ENCODE measurements at regions not wholly inside any gene's neighbourhood (a gene's known extent, or its start where the extent isn't known, plus 50 kb on each side); places are given as distances from the start of the nearest gene placed in this dataset.
A peak's percentile ranks its signal among the peaks of the same experiment; 100 is the strongest.

DNA sequence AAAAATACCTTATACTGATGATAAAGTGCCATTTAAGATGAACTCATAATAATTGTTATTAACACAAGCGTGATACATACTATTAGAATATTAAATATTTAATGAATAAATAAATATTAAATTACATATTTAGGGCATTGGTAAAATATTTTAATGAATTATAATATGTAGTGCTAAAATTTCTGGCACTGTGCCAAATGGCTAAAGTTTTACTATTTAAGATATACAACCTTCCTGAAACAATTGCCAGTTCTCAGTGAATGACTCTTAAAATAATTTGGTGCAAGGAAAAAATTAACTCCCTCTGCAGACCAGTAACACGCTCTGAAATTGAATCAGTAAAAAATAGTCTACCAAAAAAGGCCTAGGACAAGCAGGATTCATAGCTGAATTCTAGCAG is 428.9 kb upstream of the ATXN7L3B start:
- H3K9me3 ChIP-seq = no peaks in the 10 kb centered on the region
- WGBS, 2 donors = 80 to 81% methylated on average over 2 of the region's 2 CpGs
- no peak for ATAC-seq (ENCODE audit: low FRiP score in 2 of 2)
- no peaks in the 10 kb centered on the region for H3K36me3 ChIP-seq
- H3K27me3 ChIP-seq = no peaks in the 10 kb centered on the region
- DNase-seq = no peak
- no peak for TF ChIP-seq EP300 (IDR thresholded peaks at IDR 0.05)
- TF ChIP-seq, protein P1, sequence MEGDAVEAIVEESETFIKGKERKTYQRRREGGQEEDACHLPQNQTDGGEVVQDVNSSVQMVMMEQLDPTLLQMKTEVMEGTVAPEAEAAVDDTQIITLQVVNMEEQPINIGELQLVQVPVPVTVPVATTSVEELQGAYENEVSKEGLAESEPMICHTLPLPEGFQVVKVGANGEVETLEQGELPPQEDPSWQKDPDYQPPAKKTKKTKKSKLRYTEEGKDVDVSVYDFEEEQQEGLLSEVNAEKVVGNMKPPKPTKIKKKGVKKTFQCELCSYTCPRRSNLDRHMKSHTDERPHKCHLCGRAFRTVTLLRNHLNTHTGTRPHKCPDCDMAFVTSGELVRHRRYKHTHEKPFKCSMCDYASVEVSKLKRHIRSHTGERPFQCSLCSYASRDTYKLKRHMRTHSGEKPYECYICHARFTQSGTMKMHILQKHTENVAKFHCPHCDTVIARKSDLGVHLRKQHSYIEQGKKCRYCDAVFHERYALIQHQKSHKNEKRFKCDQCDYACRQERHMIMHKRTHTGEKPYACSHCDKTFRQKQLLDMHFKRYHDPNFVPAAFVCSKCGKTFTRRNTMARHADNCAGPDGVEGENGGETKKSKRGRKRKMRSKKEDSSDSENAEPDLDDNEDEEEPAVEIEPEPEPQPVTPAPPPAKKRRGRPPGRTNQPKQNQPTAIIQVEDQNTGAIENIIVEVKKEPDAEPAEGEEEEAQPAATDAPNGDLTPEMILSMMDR (IDR thresholded peaks at IDR 0.05) = no peak
- no peaks in the 10 kb centered on the region for H3K4me1 ChIP-seq
- H3K27ac ChIP-seq = no peak overlapping the region
- no peak overlapping the region for H3K4me3 ChIP-seq

DNA sequence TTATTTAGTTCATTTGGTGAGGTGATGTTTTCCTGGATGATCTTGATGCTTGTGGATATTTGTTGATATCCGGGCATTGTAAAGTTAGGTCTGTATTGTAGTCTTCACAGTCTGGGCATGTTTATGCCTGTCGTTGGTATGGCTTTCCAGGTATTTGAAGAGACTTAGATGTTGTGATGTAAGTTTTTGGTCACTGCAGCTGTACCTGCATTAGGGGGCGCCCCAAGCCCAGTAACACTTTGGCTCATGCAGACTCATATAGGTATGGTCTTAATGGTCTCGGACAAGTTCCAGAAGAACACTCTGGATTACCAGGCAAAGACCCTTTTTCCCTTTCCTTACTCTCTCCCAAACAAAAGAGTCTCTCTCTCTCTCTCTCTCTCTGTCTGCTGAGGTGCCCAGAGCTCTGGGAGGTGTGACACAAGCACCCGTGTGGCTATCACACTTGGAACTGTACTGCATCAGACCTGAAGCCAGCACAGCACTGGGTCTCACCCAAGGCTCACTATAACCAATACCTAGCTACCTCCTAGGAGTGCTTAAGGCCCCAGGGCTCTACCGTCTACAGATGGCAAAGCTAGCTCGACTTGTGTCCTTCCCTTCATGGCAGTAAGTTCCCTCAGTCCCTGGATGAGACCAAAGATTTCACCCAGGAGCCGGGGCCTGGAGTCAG is 425.8 kb upstream of the ATXN7L3B start:
- WGBS, 2 donors = 51 to 65% methylated on average over 6 to 8 of the region's 8 CpGs
- ATAC-seq (ENCODE audit: low FRiP score in 2 of 2) (peak in 1 of 2 donors; percentile 19), DNase-seq (no peak)
- TF ChIP-seq POLR2AphosphoS5 (IDR thresholded peaks at IDR 0.05) (no peak), EP300 (IDR thresholded peaks at IDR 0.05) (no peak), POLR2A (IDR thresholded peaks at IDR 0.05) (no peak)
- TF ChIP-seq, protein P1 (IDR thresholded peaks at IDR 0.05) = peak in 2 of 6 experiments; percentile 10 to 24
- Histone ChIP-seq H3K27ac (no peak overlapping the region), H3K36me3 (no peaks in the 10 kb centered on the region), H3K4me1 (no peaks in the 10 kb centered on the region), H3K27me3 (no peaks in the 10 kb centered on the region), H3K9me3 (no peaks in the 10 kb centered on the region), H3K4me3 (no peak overlapping the region)

DNA sequence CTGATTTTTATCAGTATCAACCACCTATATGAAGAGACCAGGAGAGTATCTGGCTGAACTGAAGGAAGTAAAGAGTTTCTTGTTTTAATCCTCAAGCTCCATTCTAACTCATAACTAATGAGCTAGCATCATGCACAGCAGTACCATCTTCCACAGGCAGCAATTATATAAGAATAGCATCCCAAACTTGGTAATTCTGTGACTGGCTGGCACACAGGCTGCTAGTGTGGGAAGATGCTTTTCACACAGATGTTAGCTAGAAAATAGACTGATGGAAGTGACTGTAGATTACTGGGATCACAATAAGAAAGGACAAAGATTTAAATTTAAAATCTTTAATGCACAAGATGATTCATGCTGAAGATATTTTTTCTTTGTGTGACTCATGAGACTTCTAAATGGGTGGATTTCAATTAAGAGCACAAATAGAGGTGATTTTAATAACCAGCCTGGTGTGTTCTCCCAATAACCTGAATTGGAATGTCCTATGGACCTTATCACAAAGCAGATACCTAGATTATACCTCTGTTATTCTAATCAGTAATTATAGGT is 417.7 kb upstream of the ATXN7L3B start:
- no peak for ATAC-seq (ENCODE audit: low FRiP score in 2 of 2)
- TF ChIP-seq POLR2AphosphoS5 (IDR thresholded peaks at IDR 0.05) = no peak
- TF ChIP-seq, protein P1 (IDR thresholded peaks at IDR 0.05) = no peak
- TF ChIP-seq POLR2A (IDR thresholded peaks at IDR 0.05) = no peak
- TF ChIP-seq EP300 (IDR thresholded peaks at IDR 0.05) = no peak

DNA sequence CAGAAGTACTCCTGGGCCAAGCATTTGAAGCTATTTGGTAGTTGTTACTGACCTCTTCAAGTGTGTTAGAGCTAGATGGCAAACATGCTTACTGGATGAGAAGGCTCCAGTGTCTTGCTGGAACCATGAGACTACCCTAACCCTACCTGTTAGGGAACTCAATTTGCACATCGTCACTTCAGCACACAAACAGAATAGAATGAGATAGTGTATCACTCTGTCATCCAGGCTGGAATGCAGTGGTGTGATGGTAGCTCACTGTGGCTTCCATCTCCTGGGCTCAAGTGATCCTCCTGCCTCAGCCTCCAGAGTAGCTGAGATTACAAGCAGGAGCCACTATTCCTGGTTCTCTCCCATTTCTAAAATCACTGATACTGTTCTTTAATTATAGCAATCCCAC is 417.0 kb upstream of the ATXN7L3B start:
- Histone ChIP-seq H3K4me1 (no peaks in the 10 kb centered on the region), H3K36me3 (no peaks in the 10 kb centered on the region), H3K27me3 (no peaks in the 10 kb centered on the region), H3K4me3 (no peak overlapping the region), H3K9me3 (no peaks in the 10 kb centered on the region), H3K27ac (no peak overlapping the region)
- ATAC-seq (ENCODE audit: low FRiP score in 2 of 2) (peak in 1 of 2 donors; percentile 10), DNase-seq (no peak)
- TF ChIP-seq EP300 (IDR thresholded peaks at IDR 0.05) = no peak
- TF ChIP-seq, protein P1 (IDR thresholded peaks at IDR 0.05) = no peak
- TF ChIP-seq POLR2AphosphoS5 (IDR thresholded peaks at IDR 0.05) = no peak
- no peak for TF ChIP-seq POLR2A (IDR thresholded peaks at IDR 0.05)
- 61% methylated on average over 1 of the region's 1 CpG; no CpG with 5 or more reads in 1 of the 2 donors for WGBS, 2 donors

More for the DNA sequence above, 417.7 kb upstream of the ATXN7L3B start:
- no peak for DNase-seq
- no peak overlapping the region for H3K4me3 ChIP-seq
- no peaks in the 10 kb centered on the region for H3K27me3 ChIP-seq
- no peak overlapping the region for H3K27ac ChIP-seq
- no peaks in the 10 kb centered on the region for H3K36me3 ChIP-seq
- H3K9me3 ChIP-seq = no peaks in the 10 kb centered on the region
- no peaks in the 10 kb centered on the region for H3K4me1 ChIP-seq

DNA sequence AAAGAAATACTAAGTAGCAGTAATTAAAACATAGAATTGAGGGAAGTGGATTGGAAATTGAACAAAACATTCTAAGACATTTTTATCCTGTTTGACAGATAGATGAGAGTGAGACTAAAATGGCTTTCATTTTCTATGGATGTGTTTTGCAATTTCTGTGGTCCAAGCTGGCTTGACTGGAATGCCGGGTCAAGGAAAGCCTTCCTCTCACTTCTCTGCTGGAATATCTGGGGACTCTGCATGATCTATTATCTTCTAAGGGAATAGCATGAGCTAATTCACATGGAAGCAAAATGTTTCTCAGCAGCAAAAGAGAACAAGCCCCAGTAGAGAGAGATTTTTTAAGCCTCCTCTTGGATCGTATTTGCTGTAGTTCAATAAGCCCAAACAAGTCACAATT is 407.9 kb upstream of the ATXN7L3B start:
- DNase-seq (no peak), ATAC-seq (ENCODE audit: low FRiP score in 2 of 2) (no peak)
- no peaks in the 10 kb centered on the region for H3K4me1 ChIP-seq
- H3K27me3 ChIP-seq = no peaks in the 10 kb centered on the region
- 61 to 64% methylated on average over 2 of the region's 2 CpGs for WGBS, 2 donors
- H3K27ac ChIP-seq = no peak overlapping the region
- TF ChIP-seq POLR2A (IDR thresholded peaks at IDR 0.05) (no peak), EP300 (IDR thresholded peaks at IDR 0.05) (no peak), POLR2AphosphoS5 (IDR thresholded peaks at IDR 0.05) (no peak)
- TF ChIP-seq, protein P1 (IDR thresholded peaks at IDR 0.05) = no peak
- H3K4me3 ChIP-seq = no peak overlapping the region
- H3K36me3 ChIP-seq = no peaks in the 10 kb centered on the region
- no peaks in the 10 kb centered on the region for H3K9me3 ChIP-seq
